Hematopoietic multipotent progenitor cell (in vitro differentiated cells): ENCODE measurements at regions not wholly inside any gene's neighbourhood (a gene's known extent, or its start where the extent isn't known, plus 50 kb on each side); places are given as distances from the start of the nearest gene placed in this dataset.
"Not testable (repeated sequence)": the region's sequence is repeated elsewhere in the genome, so short reads cannot be mapped to it uniquely, and the experiment has no call there.

Experiments
- DNase-seq, 3 donors: peaks; one replicate each; pipeline ENCODE4 v3.0.0-alpha.2; 2011 to 2015; ENCODE audit warnings: low read depth in 2 of 3, low spot score in 2 of 3

- no peak for DNase-seq
These were observed 148.4 kb upstream of the FOXA2 start for GRCh38 chr20:22732751-22733150.

GRCh38 chr20:22734946-22735647, 150.7 kb upstream of the FOXA2 start:
- not testable (repeated sequence) for DNase-seq

- no peak for DNase-seq
These were observed 156.5 kb upstream of the FOXA2 start for GRCh38 chr20:22740829-22741228.

GRCh38 chr20:22744341-22745193, 160.2 kb upstream of the FOXA2 start:
- no peak for DNase-seq

- DNase-seq: no peak
These were observed 160.8 kb upstream of the FOXA2 start for GRCh38 chr20:22745194-22745500.

GRCh38 chr20:22746957-22747356, 162.6 kb upstream of the FOXA2 start:
- DNase-seq: no peak

GRCh38 chr20:22752324-22752723, 168.0 kb upstream of the FOXA2 start:
- no peak for DNase-seq

GRCh38 chr20:22757424-22758183, 173.2 kb upstream of the FOXA2 start:
- peak in 1 of 3 donors; percentile 10 for DNase-seq

- no peak for DNase-seq
These were observed 174.4 kb upstream of the FOXA2 start for GRCh38 chr20:22758815-22759214.

- DNase-seq: no peak
These were observed 178.3 kb upstream of the FOXA2 start for GRCh38 chr20:22762576-22763256.

GRCh38 chr20:22763257-22763906, 179.0 kb upstream of the FOXA2 start:
- DNase-seq: no peak

GRCh38 chr20:22768266-22769178, 184.2 kb upstream of the FOXA2 start:
- no peak for DNase-seq

- no peak for DNase-seq
These were observed 185.9 kb upstream of the FOXA2 start for GRCh38 chr20:22770241-22770800.

- DNase-seq: no peak
These were observed 187.3 kb upstream of the FOXA2 start for GRCh38 chr20:22771706-22772105.

GRCh38 chr20:22773344-22773743, 189.0 kb upstream of the FOXA2 start:
- no peak for DNase-seq

- no peak for DNase-seq
These were observed 190.9 kb upstream of the FOXA2 start for GRCh38 chr20:22775256-22775655.

GRCh38 chr20:22775671-22776139, 191.3 kb upstream of the FOXA2 start:
- no peak for DNase-seq

GRCh38 chr20:22776369-22776768, 192.0 kb upstream of the FOXA2 start:
- no peak for DNase-seq

GRCh38 chr20:22779878-22780277, 195.5 kb upstream of the FOXA2 start:
- DNase-seq: no peak
